ENCODE measurements at regions not wholly inside any gene's neighbourhood (a gene's known extent, or its start where the extent isn't known, plus 50 kb on each side); places are given as distances from the start of the nearest gene placed in this dataset.
"Not testable (repeated sequence)": the region's sequence is repeated elsewhere in the genome, so short reads cannot be mapped to it uniquely, and the experiment has no call there.

GRCh38 chr13:64626105-64626504, 2604.0 kb downstream of the PCDH9 start:
- Histone ChIP-seq H3K4me1 (no peaks in the 10 kb centered on the region), H3K9me3 (no peaks in the 10 kb centered on the region), H3K27me3 (no peaks in the 10 kb centered on the region), H3K27ac (no peak overlapping the region), H3K4me3 (no peak overlapping the region), H3K36me3 (no peaks in the 10 kb centered on the region)
- no peak for TF ChIP-seq CTCF (IDR thresholded peaks at IDR 0.05)
- TF ChIP-seq POLR2AphosphoS5 (IDR thresholded peaks at IDR 0.05) = no peak
- no peak for TF ChIP-seq POLR2A (IDR thresholded peaks at IDR 0.05)
- no peak for TF ChIP-seq EP300 (IDR thresholded peaks at IDR 0.05)
- WGBS, 2 donors (ENCODE audit: low coverage in 1 of 2) = 86 to 91% methylated on average over 4 to 5 of the region's 5 CpGs
- ATAC-seq = no peak

GRCh38 chr13:64617231-64617630, 2612.9 kb downstream of the PCDH9 start:
- ATAC-seq = no peak
- TF ChIP-seq CTCF (IDR thresholded peaks at IDR 0.05) = no peak
- TF ChIP-seq POLR2AphosphoS5 (IDR thresholded peaks at IDR 0.05) = no peak
- TF ChIP-seq POLR2A (IDR thresholded peaks at IDR 0.05) = no peak
- no peak for TF ChIP-seq EP300 (IDR thresholded peaks at IDR 0.05)
- H3K4me1 ChIP-seq = no peaks in the 10 kb centered on the region
- no peak overlapping the region for H3K4me3 ChIP-seq
- H3K27ac ChIP-seq = no peak overlapping the region
- no peaks in the 10 kb centered on the region for H3K36me3 ChIP-seq
- H3K27me3 ChIP-seq = no peaks in the 10 kb centered on the region
- 81 to 90% methylated on average over 4 of the region's 4 CpGs for WGBS, 2 donors (ENCODE audit: low coverage in 1 of 2)
- no peaks in the 10 kb centered on the region for H3K9me3 ChIP-seq

GRCh38 chr13:64591971-64592370, 2638.2 kb downstream of the PCDH9 start:
- H3K4me3 ChIP-seq = no peak overlapping the region
- no peaks in the 10 kb centered on the region for H3K9me3 ChIP-seq
- TF ChIP-seq POLR2A (IDR thresholded peaks at IDR 0.05) = no peak
- TF ChIP-seq CTCF (IDR thresholded peaks at IDR 0.05) = no peak
- TF ChIP-seq POLR2AphosphoS5 (IDR thresholded peaks at IDR 0.05) = no peak
- no peak for TF ChIP-seq EP300 (IDR thresholded peaks at IDR 0.05)
- no peaks in the 10 kb centered on the region for H3K4me1 ChIP-seq
- H3K36me3 ChIP-seq = no peaks in the 10 kb centered on the region
- no peak for ATAC-seq
- no peak overlapping the region for H3K27ac ChIP-seq
- no peaks in the 10 kb centered on the region for H3K27me3 ChIP-seq

- 50 to 74% methylated on average over 3 of the region's 3 CpGs for WGBS, 2 donors (ENCODE audit: low coverage in 1 of 2)
- no peaks in the 10 kb centered on the region for H3K27me3 ChIP-seq
- no peak overlapping the region for H3K4me3 ChIP-seq
- H3K27ac ChIP-seq = no peak overlapping the region
- H3K4me1 ChIP-seq = no peaks in the 10 kb centered on the region
- H3K9me3 ChIP-seq = no peaks in the 10 kb centered on the region
- no peaks in the 10 kb centered on the region for H3K36me3 ChIP-seq
- TF ChIP-seq EP300 (IDR thresholded peaks at IDR 0.05) (no peak), POLR2AphosphoS5 (IDR thresholded peaks at IDR 0.05) (no peak), CTCF (IDR thresholded peaks at IDR 0.05) (no peak), POLR2A (IDR thresholded peaks at IDR 0.05) (no peak)
- ATAC-seq = no peak
These were observed 2650.8 kb downstream of the PCDH9 start for GRCh38 chr13:64579331-64579730.

DNA sequence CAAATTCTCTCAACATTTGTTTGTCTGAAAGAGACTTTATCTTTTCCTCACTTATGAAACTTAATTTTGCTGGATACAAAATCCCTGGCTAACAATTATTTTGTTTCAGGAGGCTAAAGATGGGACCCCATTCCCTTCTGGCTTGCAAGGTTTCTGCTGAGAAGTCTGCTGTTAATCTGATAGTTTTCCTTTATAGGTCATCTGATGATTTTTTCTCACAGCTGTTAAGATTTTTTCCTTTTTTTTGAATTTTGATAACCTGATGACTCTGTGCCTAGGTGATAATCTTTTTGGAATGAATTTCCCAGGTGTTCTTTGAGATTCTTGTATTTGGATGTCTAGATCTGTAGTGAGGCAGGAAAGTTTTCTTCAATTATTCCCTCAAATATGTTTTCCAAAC, 2661.4 kb downstream of the PCDH9 start:
- no peaks in the 10 kb centered on the region for H3K27me3 ChIP-seq
- peaks cover 0 to 17% (median 0%) of the 10 kb centered on the region in 3 donors for H3K9me3 ChIP-seq
- H3K27ac ChIP-seq = no peak overlapping the region
- no peak for TF ChIP-seq EP300 (IDR thresholded peaks at IDR 0.05)
- no peak for TF ChIP-seq CTCF (IDR thresholded peaks at IDR 0.05)
- no peak for TF ChIP-seq POLR2A (IDR thresholded peaks at IDR 0.05)
- ATAC-seq = no peak
- H3K36me3 ChIP-seq = no peaks in the 10 kb centered on the region
- no peaks in the 10 kb centered on the region for H3K4me1 ChIP-seq
- H3K4me3 ChIP-seq = no peak overlapping the region

GRCh38 chr13:64558031-64558430, 2672.1 kb downstream of the PCDH9 start:
- H3K27me3 ChIP-seq, H3K9me3 ChIP-seq, H3K4me1 ChIP-seq, H3K4me3 ChIP-seq, ATAC-seq, H3K27ac ChIP-seq, H3K36me3 ChIP-seq: not testable (repeated sequence)
- 91 to 94% methylated on average over 6 to 10 of the region's 10 CpGs for WGBS, 2 donors (ENCODE audit: low coverage in 1 of 2)

Data from gastroesophageal sphincter (tissue), 4 donors.